Tibial nerve (tissue), 3 donors: ENCODE measurements at regions not wholly inside any gene's neighbourhood (a gene's known extent, or its start where the extent isn't known, plus 50 kb on each side); places are given as distances from the start of the nearest gene placed in this dataset.

Experiments used
- CTCF ChIP-seq, 5 experiments: fragments of 200-600 bp in 3 of 5; fragments of 450-650 bp in 2 of 5; sonication (generic) in 3 of 5; IDR thresholded peaks; one replicate each; pipeline ENCODE4 v1.5.1; 2016 to 2019; ENCODE audit warnings: antibody characterized with exemption in 5 of 5, mild to moderate bottlenecking in 3 of 5, moderate library complexity in 2 of 5
- POLR2A ChIP-seq, 2 donors: fragments of 450-650 bp; IDR thresholded peaks; one replicate each; pipeline ENCODE4 v1.6.1; 2017; ENCODE audit warnings: antibody characterized with exemption in 2 of 2, mild to moderate bottlenecking in 2 of 2, moderate library complexity in 2 of 2

DNA sequence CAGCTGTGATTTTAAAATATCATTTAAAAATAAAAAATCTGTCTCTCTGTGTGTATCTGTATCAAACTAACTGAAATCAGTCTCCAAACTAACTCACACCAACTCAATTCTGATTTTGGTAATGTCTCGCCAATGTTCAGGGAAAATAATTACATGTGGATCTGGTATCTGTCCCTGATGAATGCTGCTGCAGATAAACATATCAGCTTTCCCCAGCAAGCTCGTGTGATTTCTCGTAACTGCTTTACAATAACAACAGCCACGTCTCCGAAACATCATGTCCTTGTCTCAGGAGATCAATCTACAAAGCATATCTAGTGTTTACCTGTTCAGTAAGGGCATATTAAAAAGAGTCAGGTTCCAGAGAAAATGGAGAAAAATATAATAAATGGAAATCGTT lies 129.0 kb downstream of the IRS2 start:
- TF ChIP-seq CTCF (IDR thresholded peaks at IDR 0.05) (no peak), POLR2A (IDR thresholded peaks at IDR 0.05) (no peak)
